T-helper 22 cell (primary cell): ENCODE measurements at regions not wholly inside any gene's neighbourhood (a gene's known extent, or its start where the extent isn't known, plus 50 kb on each side); places are given as distances from the start of the nearest gene placed in this dataset.

ENCODE experiments used
- DNase-seq: peaks from one replicate; pipeline ENCODE4 v3.0.0-alpha.2; 2020; ENCODE audit warnings: low read depth

DNA sequence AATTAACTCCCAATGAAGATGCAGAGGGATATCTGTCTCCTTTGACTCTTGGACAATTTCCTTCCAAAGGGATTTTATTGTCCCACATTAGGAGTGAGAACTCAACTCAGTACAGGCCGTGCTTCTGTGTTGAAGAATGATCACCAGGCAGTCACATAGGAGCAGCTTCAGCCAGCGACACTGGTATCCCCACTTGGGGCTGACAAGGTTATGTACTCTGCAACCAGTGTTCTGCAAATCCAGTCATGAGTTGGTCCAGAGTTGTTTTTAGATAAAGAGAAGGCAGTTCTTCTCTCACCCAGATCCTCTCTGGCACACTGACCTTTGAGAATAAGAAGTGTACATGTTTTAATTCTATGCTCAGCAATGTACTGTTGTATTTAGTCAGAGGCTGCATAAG lies 415.8 kb downstream of the SETD4 start:
- DNase-seq, result no peak

DNA sequence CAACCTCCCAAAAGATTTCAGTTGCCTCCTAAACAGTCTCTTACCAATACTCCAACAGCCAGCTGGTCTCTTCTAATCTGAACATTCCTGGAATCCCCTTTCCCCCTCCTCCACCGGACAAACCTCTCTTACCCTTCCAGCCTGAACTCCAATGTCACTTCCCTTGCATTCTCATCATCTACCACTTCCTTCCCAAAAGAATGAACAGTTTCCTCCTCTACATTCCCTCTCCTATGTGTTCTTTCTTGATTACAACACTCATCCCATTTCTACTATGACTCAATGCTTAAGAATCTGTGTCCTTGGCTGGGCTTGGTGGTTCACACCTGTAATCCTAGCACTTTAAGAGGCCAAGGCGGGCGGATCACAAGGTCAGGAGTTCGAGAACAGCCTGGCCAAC lies 417.1 kb downstream of the SETD4 start:
- no peak for DNase-seq

DNA sequence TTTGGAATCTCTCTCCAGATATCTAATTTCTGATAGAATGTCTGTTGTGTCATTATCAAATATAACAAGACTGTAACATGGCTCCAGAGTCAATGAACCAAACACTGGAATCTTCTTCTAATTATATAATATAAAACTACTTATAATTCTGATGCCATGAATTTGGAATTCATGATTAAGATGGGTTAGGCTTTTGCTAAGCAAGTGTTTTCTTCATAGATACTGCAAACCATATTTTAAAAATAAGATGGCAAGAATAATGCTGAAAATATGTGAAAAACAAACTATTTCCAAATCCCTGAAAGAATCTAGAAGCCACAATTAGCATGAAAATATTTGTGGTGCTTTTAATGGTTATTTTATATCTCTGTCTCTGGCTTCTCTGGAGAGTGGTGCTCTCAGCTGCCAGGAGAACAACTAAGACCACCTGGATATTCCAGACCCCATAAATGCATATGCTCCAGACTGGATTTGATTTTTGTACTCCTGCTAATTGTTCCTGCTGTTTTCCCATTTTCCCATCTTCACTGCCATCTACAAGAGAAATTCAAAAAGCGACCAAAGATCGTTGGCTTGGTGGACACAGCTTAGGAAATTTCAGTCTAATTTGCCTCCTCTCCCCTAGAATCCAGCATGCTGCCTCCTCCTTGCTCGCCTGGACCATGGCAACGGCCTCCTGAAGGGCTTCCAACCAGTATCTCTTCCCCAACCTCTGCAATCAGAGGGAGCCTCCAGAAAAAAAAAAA lies 418.9 kb downstream of the SETD4 start:
- DNase-seq, result no peak

DNA sequence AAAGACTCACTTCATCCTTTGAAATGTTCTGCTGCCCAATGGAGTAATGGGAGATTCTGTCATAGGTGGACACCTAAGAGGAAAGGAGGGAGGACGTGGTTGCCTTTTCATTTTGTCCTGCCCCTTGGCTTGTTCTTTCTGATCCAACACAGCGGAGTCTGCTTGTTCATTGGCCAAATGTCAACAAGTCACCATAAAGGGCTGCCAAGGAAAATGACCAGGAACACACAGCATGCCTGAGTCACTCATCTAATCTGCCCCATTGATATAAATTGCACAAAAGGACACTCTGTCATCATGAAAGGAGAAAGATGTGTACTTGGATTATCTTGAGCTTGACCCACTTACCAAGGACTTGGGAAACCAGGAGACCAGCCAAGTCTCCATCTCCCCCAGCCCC lies 422.9 kb downstream of the SETD4 start:
- DNase-seq, result no peak

DNA sequence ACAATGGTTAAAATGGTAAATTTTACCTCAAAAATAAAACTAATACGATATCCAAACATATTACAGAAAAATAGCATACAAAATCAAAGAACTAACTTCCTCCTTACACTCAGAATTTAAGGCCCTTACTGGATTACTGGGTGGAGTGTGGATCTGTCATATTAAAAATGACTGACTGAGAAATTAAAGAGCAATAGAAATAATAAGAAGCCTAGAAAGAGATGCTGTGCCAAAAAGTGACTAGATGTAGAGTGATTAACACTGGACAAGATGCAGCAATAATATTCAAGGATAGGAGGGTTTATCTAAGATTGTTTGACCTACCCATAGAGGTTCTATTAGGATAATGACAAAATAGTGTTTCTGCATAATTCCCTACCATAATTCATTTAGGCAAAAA lies 424.3 kb downstream of the SETD4 start:
- DNase-seq, result no peak

DNA sequence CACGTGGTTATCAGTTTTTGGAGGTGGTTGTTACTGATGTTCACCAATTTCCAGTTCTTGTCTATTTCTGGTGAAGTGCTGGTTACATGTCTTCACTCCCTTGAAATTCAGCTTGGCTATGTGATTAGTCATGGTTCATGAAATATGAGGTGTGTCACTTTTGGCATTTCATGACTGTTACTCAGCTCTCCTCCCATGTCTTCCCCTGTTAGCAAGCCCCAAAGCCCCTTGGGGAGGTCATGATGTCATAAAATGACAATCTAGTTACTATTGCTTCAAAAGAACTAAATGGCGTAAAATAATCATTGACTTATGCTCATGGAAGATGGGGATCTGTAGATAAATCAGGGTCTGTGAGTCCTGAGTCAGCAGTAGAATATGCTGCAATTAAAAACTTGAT lies 425.1 kb downstream of the SETD4 start:
- DNase-seq, result no peak

DNA sequence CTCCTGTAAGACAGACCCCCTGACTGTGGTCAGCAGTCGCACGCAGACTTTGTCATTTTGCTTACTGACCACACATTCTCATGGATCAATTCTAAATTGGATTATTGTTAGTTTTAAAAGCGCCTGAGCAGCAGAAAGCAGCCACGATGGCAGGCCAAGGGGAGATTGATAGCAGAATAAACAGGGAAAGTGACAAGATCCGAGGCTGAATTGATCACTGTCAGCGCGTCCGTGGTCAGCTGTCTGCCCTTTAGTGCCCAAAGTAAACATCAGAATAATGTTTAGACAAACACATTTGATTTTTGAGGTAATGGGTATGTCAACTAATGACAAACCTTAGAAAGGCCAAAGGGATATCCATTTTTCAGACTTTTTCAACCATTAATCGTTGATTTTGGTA lies 426.8 kb downstream of the SETD4 start:
- no peak for DNase-seq

DNA sequence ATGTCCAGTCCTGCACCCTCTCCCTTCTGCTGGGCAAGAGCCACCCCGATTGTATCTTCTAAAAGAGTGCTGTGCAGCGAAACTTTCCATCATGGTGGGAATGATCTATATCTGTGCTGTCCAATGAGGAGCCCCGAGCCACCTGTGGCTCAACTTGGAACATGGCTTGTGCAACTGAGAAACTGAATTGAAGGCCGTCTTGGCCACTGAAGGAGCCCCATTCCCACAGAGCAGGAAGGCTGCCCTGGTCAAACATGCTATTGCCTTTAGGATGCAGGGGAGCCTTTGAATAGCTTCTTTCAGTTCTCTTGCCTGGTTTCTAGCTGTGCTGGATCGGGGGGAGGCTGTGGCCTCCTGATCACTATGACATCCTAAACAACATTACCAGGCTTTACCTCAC lies 427.6 kb downstream of the SETD4 start:
- DNase-seq, result no peak

DNA sequence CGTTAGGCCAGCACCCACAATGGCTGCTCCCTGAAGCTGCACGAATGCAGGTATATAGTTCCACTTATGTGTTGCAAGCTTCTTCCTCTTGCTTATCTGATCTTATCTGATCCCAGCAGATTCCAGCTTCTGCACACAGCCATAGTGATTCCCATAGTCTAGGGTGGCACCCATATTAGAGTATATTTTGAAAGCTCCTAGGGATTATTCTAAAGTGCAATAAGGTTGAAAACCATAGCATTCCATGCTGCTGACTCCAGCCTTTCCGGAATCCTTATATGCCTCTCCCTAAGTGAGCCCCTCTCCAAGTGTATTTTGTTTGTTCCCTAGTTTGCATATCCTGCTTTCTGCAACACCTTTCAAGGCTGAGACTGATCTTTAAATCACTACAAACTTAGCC lies 432.0 kb downstream of the SETD4 start:
- no peak for DNase-seq

DNA sequence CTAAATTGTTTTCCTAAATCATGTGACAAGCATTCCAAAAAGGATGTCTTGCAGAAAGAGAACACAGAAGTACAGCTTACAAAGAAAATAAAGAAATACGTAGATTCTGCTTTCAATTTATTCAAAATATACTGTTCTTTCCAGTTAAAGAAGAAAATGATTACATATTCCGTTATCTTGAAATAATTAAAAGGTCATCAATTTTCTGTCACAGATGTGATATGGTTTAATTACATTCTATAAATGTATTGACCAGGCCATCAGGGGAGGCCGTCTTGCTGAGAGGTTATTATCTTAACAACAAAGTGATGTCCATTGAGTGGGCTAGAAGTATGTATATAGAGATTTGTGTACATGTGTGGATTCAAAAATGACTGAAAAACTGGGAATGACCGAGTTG lies 432.9 kb downstream of the SETD4 start:
- DNase-seq, result no peak

DNA sequence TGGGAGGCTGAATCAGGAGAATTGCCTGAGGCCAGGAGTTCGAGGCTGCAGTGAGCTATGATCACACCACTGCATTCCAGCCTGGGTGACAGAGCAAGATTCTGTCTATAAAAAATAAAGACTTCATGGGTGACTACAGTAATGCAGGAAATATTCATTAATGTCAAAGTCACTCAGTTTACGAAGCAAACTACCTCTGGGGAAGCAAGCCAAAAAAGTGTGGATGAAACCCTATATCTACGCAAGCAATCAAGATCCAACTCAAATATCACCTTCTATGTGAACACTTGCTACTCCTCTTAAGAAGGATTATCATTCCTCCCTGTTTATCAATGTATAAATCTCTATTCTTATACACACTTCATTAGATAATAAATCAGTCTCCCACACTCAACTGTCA lies 434.8 kb downstream of the SETD4 start:
- DNase-seq, result no peak

DNA sequence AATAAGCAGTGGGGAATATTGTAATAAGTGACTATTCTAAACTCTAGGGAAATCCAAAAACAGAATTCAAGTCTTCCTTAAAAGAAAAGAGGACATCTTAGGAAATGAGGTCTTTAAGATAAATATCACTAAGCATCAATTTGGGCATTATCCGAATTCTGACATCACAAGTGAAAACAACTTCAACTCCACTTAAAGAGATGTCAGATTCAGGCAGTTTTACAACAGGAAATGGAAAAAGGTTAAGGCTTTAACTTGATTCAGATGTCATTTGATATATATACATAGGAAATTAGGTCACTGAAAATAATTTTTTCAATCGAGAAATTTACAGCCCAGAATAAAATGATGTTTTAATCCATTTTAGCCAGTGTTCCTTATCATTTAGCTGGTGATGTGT lies 435.4 kb downstream of the SETD4 start:
- DNase-seq, result no peak

DNA sequence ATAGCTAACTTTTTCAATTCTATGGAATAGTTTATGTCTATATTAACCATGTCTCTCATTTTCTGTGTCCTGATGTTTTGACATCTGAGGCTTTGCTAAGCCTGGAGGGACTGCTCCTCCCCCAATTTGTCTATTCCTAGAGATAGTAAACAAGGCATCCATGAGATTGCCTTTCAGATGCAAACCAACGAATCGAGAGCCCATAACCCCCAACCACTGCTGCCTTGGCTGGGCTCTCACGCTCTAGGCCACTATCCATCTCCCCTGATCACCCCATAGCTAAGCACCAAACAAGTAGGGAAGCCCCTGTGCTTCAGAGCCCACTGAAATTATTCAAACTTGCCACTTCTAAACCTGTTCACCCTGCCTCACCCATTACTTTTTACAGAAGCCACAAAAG lies 437.7 kb downstream of the SETD4 start:
- DNase-seq, result no peak

DNA sequence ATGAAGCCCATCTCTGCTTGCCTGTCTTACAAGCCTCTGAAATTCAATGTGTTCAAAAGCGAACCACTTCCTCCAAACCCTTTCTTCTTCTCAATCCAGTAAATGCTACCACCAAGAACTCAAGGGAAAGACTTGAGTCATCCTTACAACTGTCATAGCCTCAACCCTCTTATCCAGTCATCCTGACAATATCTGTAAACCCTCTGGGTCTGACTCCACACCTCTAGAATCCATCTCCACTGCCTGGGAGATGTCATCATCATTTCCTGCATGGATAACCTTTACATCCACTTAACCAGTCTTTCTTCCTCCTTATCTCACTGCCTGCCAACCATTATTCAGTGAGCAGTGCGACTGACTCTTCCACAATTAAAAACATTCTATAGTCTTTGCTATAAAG lies 441.1 kb downstream of the SETD4 start:
- DNase-seq, result no peak

DNA sequence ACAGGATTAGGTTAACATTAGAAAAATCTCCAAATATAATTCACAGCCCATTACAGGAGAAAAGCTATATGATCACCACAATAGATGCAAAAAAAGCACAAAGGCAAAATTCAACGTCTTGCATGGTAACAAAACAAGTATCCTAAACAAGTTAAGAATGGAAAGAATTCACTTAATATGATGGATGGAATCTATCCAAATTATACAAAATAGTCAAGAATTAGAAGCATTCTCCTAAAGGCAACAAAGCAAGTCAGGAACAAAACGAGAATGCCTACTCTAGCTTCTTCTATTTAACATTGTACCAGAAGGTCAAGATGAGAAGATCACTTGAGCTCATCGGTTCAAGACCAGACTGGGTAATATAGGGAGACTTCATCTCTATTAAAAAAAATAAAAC lies 442.8 kb downstream of the SETD4 start:
- DNase-seq, result no peak

DNA sequence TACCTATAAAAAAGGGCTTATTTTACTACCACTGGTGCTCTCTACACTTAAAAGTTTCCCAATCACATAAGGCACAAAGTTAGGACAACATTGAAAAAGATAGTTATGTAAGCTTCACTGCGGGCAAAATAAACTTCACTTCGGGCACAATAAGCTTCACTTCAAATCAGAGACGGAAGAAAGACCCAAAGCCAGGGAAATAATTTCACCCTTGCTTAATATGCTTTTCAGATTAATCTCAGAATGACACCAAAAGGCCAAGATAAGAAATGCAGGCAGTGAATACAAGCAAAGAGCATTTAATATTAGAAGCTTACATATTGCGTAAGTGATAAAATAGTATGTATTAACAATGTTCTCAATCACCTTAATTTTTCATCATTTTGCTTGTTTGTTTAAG lies 444.2 kb downstream of the SETD4 start:
- DNase-seq, result no peak

DNA sequence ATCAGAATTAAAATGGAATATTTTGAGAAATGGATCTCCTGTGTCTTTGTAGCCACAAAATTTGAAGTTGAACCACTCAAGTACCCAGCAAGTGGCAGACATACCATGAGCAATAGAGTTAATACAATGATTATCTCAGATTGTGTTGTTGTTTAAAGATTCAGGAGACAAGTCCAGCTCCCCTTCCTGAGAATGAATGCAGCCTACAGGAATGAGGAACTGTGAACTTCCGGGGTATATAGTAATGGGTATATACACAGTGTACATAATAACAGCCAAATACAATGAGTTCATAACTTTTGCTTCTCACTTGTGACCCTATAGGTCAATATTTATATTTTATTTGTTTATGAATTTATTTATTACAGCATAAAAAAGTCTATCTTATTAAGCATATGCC lies 445.0 kb downstream of the SETD4 start:
- no peak for DNase-seq

DNA sequence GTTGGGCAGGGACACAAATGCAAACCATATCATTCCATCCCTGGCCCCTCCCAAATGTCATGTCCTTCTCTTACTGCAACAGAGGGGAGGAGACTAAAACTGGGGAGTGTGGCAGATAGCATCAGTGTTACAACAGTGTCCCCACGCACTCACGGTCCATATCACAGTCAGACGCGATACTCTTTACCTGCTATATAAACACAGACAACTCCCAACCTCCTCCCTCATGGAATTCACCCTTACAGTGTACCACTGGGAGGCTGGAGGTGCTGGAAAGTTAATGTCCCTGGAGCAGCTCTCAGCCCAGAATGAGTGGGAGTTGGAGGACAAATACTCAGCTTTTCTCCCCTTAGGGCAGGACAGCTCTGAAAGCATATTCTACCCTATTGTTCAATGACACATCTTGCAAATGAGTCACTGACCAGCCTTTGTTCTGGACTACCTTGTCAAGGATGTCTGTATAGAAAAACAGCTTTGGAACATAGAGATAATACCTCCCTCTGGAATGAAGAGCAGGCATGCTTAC lies 445.9 kb downstream of the SETD4 start:
- no peak for DNase-seq

DNA sequence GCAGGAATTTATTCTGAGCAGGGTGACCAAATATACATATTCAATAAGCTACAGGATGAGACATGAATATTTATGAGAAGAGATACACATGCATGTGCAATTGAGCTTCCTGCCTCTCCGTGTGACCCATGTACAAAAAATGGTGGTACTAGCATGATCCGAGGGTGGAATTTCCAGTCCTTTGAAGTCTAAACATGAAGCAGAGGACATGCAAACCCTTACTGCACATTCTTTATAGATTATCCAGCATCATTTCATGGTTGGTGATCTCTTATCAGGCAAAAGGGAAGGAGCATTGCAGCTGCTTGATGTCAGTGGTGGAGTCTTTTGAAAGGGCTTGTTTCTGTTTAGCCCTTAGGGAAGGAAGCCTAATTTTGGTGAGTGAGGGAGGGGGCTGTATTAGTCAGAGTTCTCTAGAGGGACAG lies 448.6 kb downstream of the SETD4 start:
- no peak for DNase-seq

DNA sequence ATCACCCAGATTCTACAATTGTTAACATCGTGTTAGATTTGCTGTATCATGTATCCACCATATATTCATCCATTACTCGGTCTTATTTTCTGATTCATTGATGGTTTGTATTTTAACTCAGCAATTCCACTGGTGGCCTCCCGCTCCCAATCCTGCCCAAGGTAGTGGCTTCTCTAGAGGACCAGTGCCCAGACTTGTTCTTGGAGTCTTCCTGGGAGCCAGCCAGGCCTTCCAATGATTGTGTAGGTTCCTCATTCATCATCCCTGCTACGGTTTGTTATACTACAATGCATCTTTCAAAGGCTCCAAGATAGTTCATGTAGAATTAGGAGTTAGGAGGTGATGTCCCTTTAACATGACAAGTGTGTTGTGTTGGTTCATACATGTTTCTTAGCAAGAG lies 451.1 kb downstream of the SETD4 start:
- no peak for DNase-seq

DNA sequence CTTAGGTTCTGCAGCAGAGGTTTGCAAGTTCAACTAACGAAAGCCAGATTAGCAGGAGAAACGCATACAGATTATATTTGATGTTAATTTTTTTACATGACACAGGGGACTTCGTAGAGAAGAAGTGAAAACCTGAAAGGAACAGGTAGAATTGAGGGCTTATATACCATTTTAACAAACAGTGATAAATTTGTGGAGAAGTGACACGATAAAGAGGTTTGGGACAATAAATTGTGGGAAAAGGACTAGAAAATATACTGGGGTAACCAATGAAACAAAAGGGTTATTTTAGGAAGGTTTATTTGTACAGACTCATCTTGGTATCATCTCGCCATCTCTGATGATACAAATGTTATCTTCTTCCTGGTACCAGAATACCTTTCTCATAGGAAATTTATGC lies 452.9 kb downstream of the SETD4 start:
- no peak for DNase-seq

DNA sequence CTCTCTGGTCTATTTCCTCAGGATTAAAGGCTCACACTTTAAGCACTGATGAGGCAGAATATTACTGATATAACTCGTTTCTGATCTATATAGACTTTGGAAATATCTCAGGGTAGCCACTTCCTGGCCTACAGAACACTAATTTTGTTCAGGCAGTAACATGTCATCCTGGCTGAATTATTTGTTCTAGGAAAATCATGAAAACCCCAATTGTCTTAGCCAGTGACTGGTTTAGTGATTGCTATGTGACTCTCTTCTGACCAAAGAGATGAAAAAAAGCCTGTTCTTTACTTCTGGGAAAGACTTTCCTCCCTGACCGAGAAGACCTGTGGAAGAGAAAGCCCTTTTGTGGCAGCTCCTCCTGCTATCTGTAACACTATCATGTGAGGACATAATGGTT lies 453.7 kb downstream of the SETD4 start:
- no peak for DNase-seq

DNA sequence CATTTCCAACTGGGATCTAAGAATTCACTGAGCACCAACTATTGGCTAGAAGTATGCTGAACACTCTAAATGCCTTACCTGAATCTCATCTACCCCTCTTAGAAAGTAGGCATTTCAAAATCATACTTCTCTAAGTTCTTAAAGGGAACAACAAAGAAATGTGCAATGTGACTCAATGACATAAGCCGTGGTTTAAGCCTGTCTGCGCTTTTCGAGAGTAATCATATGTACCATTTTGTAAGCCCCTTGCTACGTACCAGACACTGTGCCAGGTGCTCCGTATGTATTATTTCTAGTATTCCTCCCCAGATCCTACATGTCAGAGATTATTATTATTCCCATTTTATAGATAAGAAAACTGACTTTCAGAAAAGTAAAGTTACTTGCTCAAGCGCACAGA lies 454.2 kb downstream of the SETD4 start:
- no peak for DNase-seq

DNA sequence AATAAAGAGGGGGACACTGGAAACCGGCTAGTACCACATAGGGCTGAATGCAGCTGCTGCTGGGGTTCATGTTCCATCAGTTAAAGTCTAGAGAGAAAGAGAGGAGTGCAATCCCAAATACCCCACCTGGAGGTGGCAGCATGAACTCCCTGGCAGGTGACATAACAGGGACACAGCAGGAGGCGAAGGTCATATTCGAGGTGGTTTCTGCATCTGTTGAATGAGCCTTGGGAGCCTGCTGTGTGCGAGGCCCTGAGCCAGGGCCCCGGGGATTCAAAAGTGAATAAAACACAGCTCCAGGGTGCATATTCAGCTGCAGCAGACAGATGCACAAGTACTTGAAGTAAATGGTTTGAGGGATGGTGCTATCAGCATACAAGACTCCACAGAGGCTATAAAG lies 456.8 kb downstream of the SETD4 start:
- no peak for DNase-seq
